H1 (cell line): ENCODE measurements at regions not wholly inside any gene's neighbourhood (a gene's known extent, or its start where the extent isn't known, plus 50 kb on each side); places are given as distances from the start of the nearest gene placed in this dataset.

Source experiments
- BCL11A ChIP-seq, 2 experiments: IDR thresholded peaks; one replicate each; pipeline ENCODE4 v1.6.1; 2011; ENCODE audit warnings: low read depth in 2 of 2, low read length in 2 of 2, mild to moderate bottlenecking in 2 of 2

- no peak for TF ChIP-seq BCL11A (IDR thresholded peaks at IDR 0.05; ENCODE audit: low read depth in 2 of 2, low read length in 2 of 2)
These were observed 287.1 kb upstream of the G2E3 start (continued) for GRCh38 chr14:30271811-30272323.
